C4-2B (cell line): ENCODE measurements at regions not wholly inside any gene's neighbourhood (a gene's known extent, or its start where the extent isn't known, plus 50 kb on each side); places are given as distances from the start of the nearest gene placed in this dataset.

Source experiments
- H3K27ac ChIP-seq: fragments of 450-650 bp; 2 replicates; pipeline ENCODE4 v1.5.1; 2017
- CTCF ChIP-seq: fragments of 450-650 bp; conservative IDR thresholded peaks from 2 replicates; pipeline ENCODE4 v1.5.1; 2017; ENCODE audit warnings: mild to moderate bottlenecking
- ZFX ChIP-seq: fragments of 450-650 bp; IDR thresholded peaks from 2 replicates; pipeline ENCODE4 v1.6.1; 2017

DNA sequence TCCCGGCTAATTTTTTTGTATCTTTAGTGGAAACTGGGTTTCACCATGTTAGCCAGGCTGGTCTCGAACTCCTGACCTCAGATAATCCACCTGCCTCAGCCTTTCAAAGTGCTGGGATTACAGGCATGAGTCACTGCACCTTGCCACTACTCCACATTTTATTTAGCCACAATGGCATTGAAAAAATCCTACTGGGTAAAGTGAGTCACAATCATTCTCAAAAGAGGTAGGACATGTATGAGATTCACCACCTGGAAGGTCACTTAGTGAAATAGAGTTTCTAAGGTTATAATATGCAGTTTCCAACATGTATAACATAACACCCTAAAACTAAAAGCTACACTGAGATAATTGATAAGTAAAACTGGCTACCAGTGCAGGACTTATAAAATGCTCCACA, 159.2 kb downstream of the BTC start:
- no peak for TF ChIP-seq ZFX
- TF ChIP-seq CTCF = no peak
- no peak overlapping the region for H3K27ac ChIP-seq

DNA sequence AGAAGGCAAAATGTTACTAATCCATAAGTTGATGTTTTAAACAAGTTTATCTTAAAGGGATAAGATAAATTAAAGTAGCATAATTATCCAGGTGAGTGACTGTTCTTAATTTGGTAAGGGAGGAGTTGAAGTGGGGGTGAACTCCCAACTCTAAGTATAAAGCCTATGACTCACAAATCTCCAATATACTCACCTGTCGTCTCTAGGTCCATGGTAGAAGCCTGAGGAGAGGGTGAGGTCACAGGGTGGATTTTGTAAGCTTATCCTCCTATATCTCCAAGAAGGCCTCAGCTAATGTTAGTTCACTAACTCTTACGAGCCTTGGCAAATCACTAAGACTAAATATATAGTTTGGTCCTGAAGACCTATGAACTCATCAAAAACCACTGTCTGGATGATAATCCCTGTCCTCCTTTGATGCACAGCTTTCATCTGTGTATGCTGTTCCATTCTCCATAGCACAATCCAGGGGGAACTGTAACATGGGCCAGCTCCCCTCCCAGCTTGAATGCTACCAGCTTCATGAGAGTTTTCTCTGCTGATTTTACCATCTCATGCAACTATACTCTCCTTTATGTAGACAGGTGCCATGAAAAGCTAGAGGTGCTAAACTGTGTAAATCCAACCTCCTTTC, 158.7 kb downstream of the BTC start:
- TF ChIP-seq CTCF = no peak
- no peak for TF ChIP-seq ZFX
- H3K27ac ChIP-seq = no peak overlapping the region

GRCh38 chr4:74638001-74638400, 156.3 kb downstream of the BTC start:
- TF ChIP-seq CTCF (no peak), ZFX (no peak)
- H3K27ac ChIP-seq = no peak overlapping the region

GRCh38 chr4:74638689-74639088, 155.6 kb downstream of the BTC start:
- TF ChIP-seq CTCF = no peak
- no peak for TF ChIP-seq ZFX

DNA sequence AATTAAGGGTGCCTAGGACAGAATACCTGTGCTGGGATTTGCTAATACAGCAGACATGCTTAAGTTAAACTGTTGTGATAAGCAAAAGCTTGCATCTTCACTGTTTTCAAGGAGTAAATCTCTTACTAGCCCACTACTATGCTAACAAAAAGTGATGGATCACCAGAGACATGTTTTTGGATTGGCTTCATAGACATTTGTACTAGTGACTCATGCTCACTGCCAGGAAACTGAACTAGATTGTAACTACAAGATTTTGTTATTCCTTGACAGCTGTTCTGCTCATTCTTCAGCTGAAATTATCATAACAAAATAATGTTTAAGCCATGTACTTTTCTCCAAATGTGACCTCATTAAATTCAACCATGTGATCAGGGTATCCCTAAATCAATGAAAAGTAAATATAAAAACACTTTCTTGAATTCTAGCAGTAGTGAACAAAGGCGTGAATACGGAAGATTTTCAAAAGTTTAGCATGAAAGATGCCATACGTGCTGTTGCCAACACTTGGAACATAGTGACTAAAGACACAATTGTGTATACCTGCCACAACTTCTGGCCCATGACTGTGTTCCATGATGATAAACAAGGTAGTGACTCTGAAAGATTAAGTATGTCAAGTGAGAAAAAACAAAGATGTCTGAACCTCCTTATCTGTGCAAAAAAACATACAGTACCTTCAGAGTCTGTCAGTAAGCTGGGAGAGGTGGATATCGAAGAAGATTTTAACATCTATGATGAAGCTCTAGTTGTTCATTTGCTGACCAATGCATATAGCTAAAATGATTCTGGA, 154.0 kb downstream of the BTC start:
- no peak overlapping the region for H3K27ac ChIP-seq
- TF ChIP-seq CTCF = no peak
- TF ChIP-seq ZFX = no peak

More at GRCh38 chr4:74638689-74639088, 155.6 kb downstream of the BTC start:
- no peak overlapping the region for H3K27ac ChIP-seq

- TF ChIP-seq ZFX (no peak), CTCF (no peak)
- no peak overlapping the region for H3K27ac ChIP-seq
Observed at GRCh38 chr4:74642006-74642405, 152.3 kb downstream of the BTC start.

DNA sequence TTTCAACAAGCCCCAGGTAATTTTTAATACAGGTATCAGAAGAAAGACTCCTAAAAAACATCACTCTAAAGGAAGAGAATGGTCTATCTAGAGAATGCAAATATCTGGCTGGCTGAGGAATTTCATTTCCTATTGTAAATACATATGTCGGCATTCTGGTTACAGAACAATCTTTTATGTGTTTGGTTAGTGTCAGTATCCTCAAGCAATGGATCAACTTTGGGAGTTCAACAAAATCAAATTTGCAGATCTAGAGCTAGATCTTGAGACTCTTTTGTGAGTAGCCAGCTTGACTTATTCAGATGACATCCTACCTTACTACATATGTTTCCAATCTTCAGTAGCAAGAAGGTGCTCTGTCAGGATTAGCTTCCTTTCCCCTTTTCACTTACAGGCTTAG, 145.1 kb downstream of the BTC start:
- TF ChIP-seq ZFX = no peak
- no peak for TF ChIP-seq CTCF
- H3K27ac ChIP-seq = no peak overlapping the region
